Right ventricle myocardium superior (tissue), 1 donor: ENCODE measurements at regions not wholly inside any gene's neighbourhood (a gene's known extent, or its start where the extent isn't known, plus 50 kb on each side); places are given as distances from the start of the nearest gene placed in this dataset.

Experiments used
- ATAC-seq: fragments of 200-7000 bp; cut with Tn5 transposase; one replicate; pipeline ENCODE4 v1.9.1; 2020; ENCODE audit warnings: mild to moderate bottlenecking; ENCODE audit not compliant: poor library complexity
- DNase-seq: peaks from one replicate; pipeline ENCODE4 v3.0.0-alpha.2; 2020
- intact Hi-C: fragments of 100-400 bp; cut with DNase I; formaldehyde crosslinking; loops from one replicate; pipeline ENCODE4 v1.11.2; 2022
- donor health status: DM: no; HTN: yes; CAD: no; lungs with severe emphysema.

- DNase-seq (no peak), ATAC-seq (no peak)
- intact Hi-C loops = no loop called here
Observed at GRCh38 chr4:18538121-18538520, 516.6 kb upstream of the LCORL start.

- DNase-seq (no peak), ATAC-seq (no peak)
- intact Hi-C loops = no loop called here
Observed at GRCh38 chr4:18536428-18536827, 514.9 kb upstream of the LCORL start.

- intact Hi-C loops = no loop called here
- ATAC-seq (no peak), DNase-seq (no peak)
Observed at GRCh38 chr4:18535948-18536347, 514.4 kb upstream of the LCORL start.

- DNase-seq (no peak), ATAC-seq (no peak)
- intact Hi-C loops = no loop called here
Observed at GRCh38 chr4:18533262-18533775, 511.8 kb upstream of the LCORL start.

GRCh38 chr4:18531731-18532130 lies 510.2 kb upstream of the LCORL start:
- ATAC-seq (no peak), DNase-seq (no peak)
- intact Hi-C loops = no loop called here

- DNase-seq (no peak), ATAC-seq (no peak)
- intact Hi-C loops = no loop called here
Observed at GRCh38 chr4:18529482-18529881, 507.9 kb upstream of the LCORL start.

GRCh38 chr4:18524667-18525066 lies 503.1 kb upstream of the LCORL start:
- no peak for ATAC-seq
- no peak for DNase-seq
- intact Hi-C loops = no loop called here

GRCh38 chr4:18518098-18518497 lies 496.5 kb upstream of the LCORL start:
- no peak for ATAC-seq
- intact Hi-C loops = no loop called here
- no peak for DNase-seq

- ATAC-seq = no peak
Observed at GRCh38 chr4:18513861-18514260, 492.3 kb upstream of the LCORL start.

GRCh38 chr4:18512718-18513117 lies 491.2 kb upstream of the LCORL start:
- DNase-seq (no peak), ATAC-seq (no peak)
- intact Hi-C loops = no loop called here

More at GRCh38 chr4:18513861-18514260, 492.3 kb upstream of the LCORL start:
- intact Hi-C loops = no loop called here
- DNase-seq = no peak

- ATAC-seq = no peak
- no peak for DNase-seq
- intact Hi-C loops = no loop called here
Observed at GRCh38 chr4:18511727-18512126, 490.2 kb upstream of the LCORL start.

GRCh38 chr4:18508786-18509185 lies 487.2 kb upstream of the LCORL start:
- intact Hi-C loops = no loop called here
- no peak for DNase-seq
- no peak for ATAC-seq

- intact Hi-C loops = no loop called here
- ATAC-seq (no peak), DNase-seq (no peak)
Observed at GRCh38 chr4:18480928-18481327, 459.4 kb upstream of the LCORL start.

- intact Hi-C loops = no loop called here
- ATAC-seq (no peak), DNase-seq (no peak)
Observed at GRCh38 chr4:18480342-18480741, 458.8 kb upstream of the LCORL start.

GRCh38 chr4:18479825-18480224 lies 458.3 kb upstream of the LCORL start:
- intact Hi-C loops = no loop called here
- DNase-seq = no peak
- no peak for ATAC-seq

GRCh38 chr4:18463987-18464559 lies 442.5 kb upstream of the LCORL start:
- DNase-seq (no peak), ATAC-seq (no peak)
- intact Hi-C loops = no loop called here

- ATAC-seq (no peak), DNase-seq (no peak)
- intact Hi-C loops = no loop called here
Observed at GRCh38 chr4:18458465-18458864, 436.9 kb upstream of the LCORL start.

- intact Hi-C loops = no loop called here
- ATAC-seq = no peak
- DNase-seq = no peak
Observed at GRCh38 chr4:18454349-18454748, 432.8 kb upstream of the LCORL start.

GRCh38 chr4:18445110-18445509 lies 423.6 kb upstream of the LCORL start:
- intact Hi-C loops = no loop called here
- ATAC-seq (no peak), DNase-seq (no peak)

- DNase-seq = no peak
- intact Hi-C loops = no loop called here
- ATAC-seq = no peak
Observed at GRCh38 chr4:18444206-18444605, 422.7 kb upstream of the LCORL start.

GRCh38 chr4:18442957-18443356 lies 421.4 kb upstream of the LCORL start:
- DNase-seq (no peak), ATAC-seq (no peak)
- intact Hi-C loops = no loop called here
